H1 (cell line): ENCODE measurements at regions not wholly inside any gene's neighbourhood (a gene's known extent, or its start where the extent isn't known, plus 50 kb on each side); places are given as distances from the start of the nearest gene placed in this dataset.

Experiments
- CTCF ChIA-PET: fragments of 300-600 bp; sonication (Branson Sonifier 250); formaldehyde crosslinking; loops from one replicate; lab custom pipeline; 2021; ENCODE audit not compliant: partially characterized antibody; lab: Charles Lee
- POLR2A ChIA-PET: fragments of 300-600 bp; sonication (Branson Sonifier 250); formaldehyde crosslinking; loops from one replicate; lab custom pipeline; 2021; ENCODE audit warnings: inconsistent platforms; ENCODE audit not compliant: partially characterized antibody; lab: Charles Lee
- DNase-seq, 2 experiments: peaks; one replicate each; pipeline versions ENCODE4 v3.0.0 to v3.0.0-alpha.2; 2010 to 2022; ENCODE audit warnings: low spot score in 2 of 2, low read depth in 1 of 2, mixed read lengths in 1 of 2
- FAIRE-seq: peaks from 2 replicates; lab custom pipeline; 2011; peaks lifted over from hg19 to GRCh38; lab: Jason Lieb, UNC
- H2AFZ ChIP-seq: 2 replicates; pipeline ENCODE4 v1.8.1; 2012; ENCODE audit warnings: low read length, inconsistent platforms
- H2AK5ac ChIP-seq: 2 replicates; pipeline ENCODE4 v1.6.1; 2013; ENCODE audit warnings: low read depth, low read length
- H2BK120ac ChIP-seq: replicated peaks from 2 replicates; pipeline ENCODE3; 2013; ENCODE audit warnings: low read depth, low read length, inconsistent platforms
- H2BK12ac ChIP-seq: 2 replicates; pipeline ENCODE4 v1.6.1; 2013; ENCODE audit warnings: low read depth, low read length
- H2BK15ac ChIP-seq: 2 replicates; pipeline ENCODE4 v1.6.1; 2013; ENCODE audit warnings: low read length
- H2BK20ac ChIP-seq: 2 replicates; pipeline ENCODE4 v1.6.1; 2013; ENCODE audit warnings: low read length
- H2BK5ac ChIP-seq: 2 replicates; pipeline ENCODE4 v1.6.1; 2013; ENCODE audit warnings: low read depth, low read length
- H3K14ac ChIP-seq: 2 replicates; pipeline ENCODE4 v1.6.1; 2013; ENCODE audit warnings: inconsistent platforms; ENCODE audit not compliant: insufficient read length
- H3K18ac ChIP-seq: 2 replicates; pipeline ENCODE4 v1.6.1; 2013; ENCODE audit warnings: low read length; ENCODE audit errors: extremely low read depth
- H3K23ac ChIP-seq: 2 replicates; pipeline ENCODE4 v1.6.1; 2013; ENCODE audit warnings: inconsistent platforms; ENCODE audit not compliant: insufficient read length
- H3K23me2 ChIP-seq: 2 replicates; pipeline ENCODE4 v1.6.1; 2013; ENCODE audit warnings: low read depth, low read length
- H3K27ac ChIP-seq: 2 replicates; pipeline ENCODE4 v1.6.1; 2011; ENCODE audit warnings: low read depth, low read length, inconsistent platforms
- H3K27me3 ChIP-seq, 4 experiments: replicated peaks in 1 of 4; 1 replicate in 1 of 4; 2 replicates in 3 of 4; pipeline versions ENCODE4 v1.6.1 to v1.8.1; 2011 to 2013; ENCODE audit warnings: low read length in 3 of 4, mild to moderate bottlenecking in 3 of 4, inconsistent platforms in 2 of 4, mixed read lengths in 2 of 4, moderate library complexity in 1 of 4; ENCODE audit not compliant: control insufficient read depth in 3 of 4, insufficient read depth in 3 of 4; ENCODE audit errors: extremely low read depth in 1 of 4
- H3K36me3 ChIP-seq, 4 experiments: 2 replicates each; pipeline versions ENCODE4 v1.6.1 to v1.8.1; 2011 to 2013; ENCODE audit warnings: mild to moderate bottlenecking in 4 of 4, low read length in 3 of 4, moderate library complexity in 2 of 4, control low read depth in 1 of 4, inconsistent platforms in 1 of 4; ENCODE audit not compliant: insufficient read depth in 4 of 4, control insufficient read depth in 2 of 4
- H3K4ac ChIP-seq: replicated peaks from 2 replicates; pipeline ENCODE3; 2013; ENCODE audit warnings: low read length, low read depth, mixed read lengths, inconsistent platforms; ENCODE audit not compliant: insufficient read length
- H3K4me1 ChIP-seq, 4 experiments: replicated peaks in 1 of 4; 1 replicate in 1 of 4; 2 replicates in 3 of 4; pipeline versions ENCODE4 v1.6.1 to v1.8.1; 2011 to 2013; ENCODE audit warnings: low read length in 3 of 4, inconsistent platforms in 2 of 4, mixed read lengths in 1 of 4; ENCODE audit not compliant: insufficient read depth in 4 of 4, control insufficient read depth in 3 of 4
- H3K4me2 ChIP-seq, 2 experiments: 2 replicates each; pipeline versions ENCODE4 v1.6.1 to v1.8.1; 2011 to 2013; ENCODE audit warnings: low read depth in 2 of 2, low read length in 2 of 2, control low read depth in 1 of 2, inconsistent platforms in 1 of 2, mild to moderate bottlenecking in 1 of 2; ENCODE audit not compliant: insufficient read depth in 1 of 2
- H3K4me3 ChIP-seq, 4 experiments: fragments of 200-600, 300-600 bp in 1 of 4; sonication (generic), shearing (Covaris generic), sonication (Bioruptor Twin) in 1 of 4; 2 replicates each; pipeline versions ENCODE4 v1.5.1 to v1.8.1; 2011 to 2016; ENCODE audit warnings: low read length in 4 of 4, low read depth in 3 of 4, control low read depth in 2 of 4, inconsistent platforms in 2 of 4, mild to moderate bottlenecking in 2 of 4, mixed read lengths in 1 of 4, moderate library complexity in 1 of 4; ENCODE audit not compliant: insufficient read depth in 2 of 4; ENCODE audit errors: extremely low read depth in 1 of 4
- H3K56ac ChIP-seq: replicated peaks from 2 replicates; pipeline ENCODE3; 2013; ENCODE audit warnings: low read depth, mild to moderate bottlenecking, mixed read lengths, low read length, inconsistent platforms; ENCODE audit not compliant: insufficient read length
- H3K79me1 ChIP-seq: 2 replicates; pipeline ENCODE4 v1.6.1; 2013; ENCODE audit warnings: low read depth, low read length, control low read depth
- H3K79me2 ChIP-seq, 2 experiments: 2 replicates each; pipeline versions ENCODE4 v1.6.1 to v1.8.1; 2012 to 2013; ENCODE audit warnings: low read length in 2 of 2, mild to moderate bottlenecking in 2 of 2, inconsistent platforms in 1 of 2; ENCODE audit not compliant: insufficient read depth in 2 of 2, control insufficient read depth in 1 of 2
- H3K9ac ChIP-seq, 4 experiments: replicated peaks in 1 of 4; 1 replicate in 1 of 4; 2 replicates in 3 of 4; pipeline versions ENCODE4 v1.6.1 to v1.8.1; 2011 to 2013; ENCODE audit warnings: low read depth in 3 of 4, low read length in 3 of 4, control low read depth in 2 of 4, mild to moderate bottlenecking in 2 of 4, moderate library complexity in 2 of 4, inconsistent platforms in 1 of 4; ENCODE audit errors: extremely low read depth in 1 of 4
- H3K9me3 ChIP-seq, 2 experiments: 2 replicates each; pipeline versions ENCODE4 v1.6.1 to v1.8.1; 2012 to 2013; ENCODE audit warnings: mild to moderate bottlenecking in 2 of 2, moderate library complexity in 2 of 2, control low read depth in 1 of 2, inconsistent platforms in 1 of 2, low read depth in 1 of 2, low read length in 1 of 2, mixed read lengths in 1 of 2; ENCODE audit not compliant: insufficient read depth in 2 of 2
- H4K20me1 ChIP-seq, 2 experiments: replicated peaks in 1 of 2; 2 replicates each; pipeline versions ENCODE3 to v1.8.1; 2011 to 2013; ENCODE audit warnings: inconsistent platforms in 2 of 2, low read length in 2 of 2, mild to moderate bottlenecking in 1 of 2; ENCODE audit not compliant: insufficient read depth in 2 of 2, control insufficient read depth in 1 of 2
- H4K5ac ChIP-seq: 2 replicates; pipeline ENCODE4 v1.6.1; 2013; ENCODE audit warnings: low read length, low read depth, mixed read lengths, inconsistent platforms; ENCODE audit not compliant: insufficient read length
- H4K8ac ChIP-seq: 2 replicates; pipeline ENCODE4 v1.8.0; 2013; ENCODE audit warnings: mild to moderate bottlenecking, moderate library complexity, low read length, inconsistent platforms; ENCODE audit not compliant: insufficient read depth; ENCODE audit errors: extremely low read depth
- H4K91ac ChIP-seq: replicated peaks from 2 replicates; pipeline ENCODE3; 2013; ENCODE audit warnings: low read length, mixed read lengths, inconsistent platforms; ENCODE audit not compliant: insufficient read length
- CBX5 ChIP-seq: fragments of 300-800, 300-1000 bp; sonication (generic); IDR thresholded peaks from 2 replicates; pipeline ENCODE4 v1.7.1; 2016; ENCODE audit warnings: antibody characterized with exemption, low read length, low read depth
- EZH2 ChIP-seq: fragments of 200-600 bp; sonication (generic); IDR thresholded peaks from 2 replicates; pipeline ENCODE4 v1.7.1; 2012; ENCODE audit warnings: low read depth, mild to moderate bottlenecking, moderate library complexity, low read length, inconsistent platforms; ENCODE audit not compliant: severe bottlenecking
- WGBS, 2 experiments: shearing (Covaris generic) in 1 of 2; methylation state at CpG; one replicate each; pipeline versions ENCODE4 v1.1.6 to v1.1.7; 2013 to 2015; ENCODE audit warnings: low lambda C conversion rate in 2 of 2, mixed read lengths in 2 of 2, inconsistent platforms in 1 of 2, low coverage in 1 of 2, missing lambda C conversion rate in 1 of 2; ENCODE audit not compliant: insufficient replicate concordance in 2 of 2, insufficient coverage in 1 of 2, insufficient read length in 1 of 2; ENCODE audit errors: extremely low coverage in 1 of 2, missing lambda C conversion rate in 1 of 2; 5-methylcytosine and 5-hydroxymethylcytosine counted together

DNA sequence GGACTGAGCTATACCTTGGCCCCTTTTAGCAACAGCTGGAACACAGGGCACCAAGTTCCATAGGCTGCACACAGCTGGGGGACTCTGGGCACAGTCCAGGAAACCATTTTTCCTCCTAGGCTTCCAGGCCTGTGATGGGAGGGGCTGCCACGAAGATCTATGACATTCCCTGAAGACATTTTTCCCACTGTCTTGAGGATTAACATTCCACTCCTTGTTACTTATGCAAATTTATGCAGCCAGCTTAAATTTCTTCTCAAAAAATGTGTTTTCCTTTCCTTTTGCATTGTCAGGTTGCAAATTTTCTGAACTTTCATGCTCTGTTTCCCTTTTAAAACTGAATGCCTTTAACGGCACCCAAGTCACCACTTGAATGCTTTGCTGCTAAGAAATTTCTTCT lies 580.1 kb upstream of the FTMT start:
- no peak overlapping the region for H2BK20ac ChIP-seq
- no peak overlapping the region for H4K5ac ChIP-seq
- H3K4me2 ChIP-seq: no peak overlapping the region
- no peak overlapping the region for H2BK12ac ChIP-seq
- no peak overlapping the region for H3K4me3 ChIP-seq
- H3K27ac ChIP-seq: no peak overlapping the region
- FAIRE-seq: no peak
- no peak overlapping the region for H3K14ac ChIP-seq
- H3K4me1 ChIP-seq: no peaks in the 10 kb centered on the region
- H2AK5ac ChIP-seq: no peak overlapping the region
- H3K9me3 ChIP-seq: 0 out of 4 replicates have a peak, but pooled peaks cover 0 to 4% of the 10 kb centered on the region in 2 experiments
- WGBS, 2 experiments: 92% methylated on average over 2 of the region's 2 CpGs; no CpG with 5 or more reads in 1 of the 2 experiments
- H3K79me1 ChIP-seq: no peaks in the 10 kb centered on the region
- no peak overlapping the region for H4K8ac ChIP-seq
- CTCF ChIA-PET: no interaction called here
- H3K27me3 ChIP-seq: no peaks in the 10 kb centered on the region
- H2BK120ac ChIP-seq: no peak overlapping the region
- H4K91ac ChIP-seq: no peak overlapping the region
- H3K4ac ChIP-seq: no peak overlapping the region
- H2BK15ac ChIP-seq: no peak overlapping the region
- no peaks in the 10 kb centered on the region for H3K23me2 ChIP-seq
- no peaks in the 10 kb centered on the region for H3K79me2 ChIP-seq
- no peak overlapping the region for H2AFZ ChIP-seq
- no peak overlapping the region for H3K56ac ChIP-seq
- no peak overlapping the region for H3K9ac ChIP-seq
- H2BK5ac ChIP-seq: no peak overlapping the region
- POLR2A ChIA-PET: no interaction called here
- H3K18ac ChIP-seq: no peak overlapping the region
- H3K36me3 ChIP-seq: no peaks in the 10 kb centered on the region
- no peak overlapping the region for H3K23ac ChIP-seq
- no peak for DNase-seq
- no peaks in the 10 kb centered on the region for H4K20me1 ChIP-seq
- TF ChIP-seq EZH2 (no peak), CBX5 (no peak)
